ENCODE measurements at regions not wholly inside any gene's neighbourhood (a gene's known extent, or its start where the extent isn't known, plus 50 kb on each side); places are given as distances from the start of the nearest gene placed in this dataset.

- no peak for TF ChIP-seq TSHZ1 (tag by site-specific recombination; IDR thresholded peaks at IDR 0.05; ENCODE audit: borderline replicate concordance)
- no peak for TF ChIP-seq ZNF140 (tag by site-specific recombination; IDR thresholded peaks at IDR 0.05)
- TF ChIP-seq ZNF184 (tag by site-specific recombination; IDR thresholded peaks at IDR 0.05), result no peak
- TF ChIP-seq CTCF (tag by site-specific recombination; IDR thresholded peaks at IDR 0.05), result no peak
- TF ChIP-seq HOXA7 (CRISPR knock-in tag; IDR thresholded peaks at IDR 0.05; ENCODE audit: borderline replicate concordance), result no peak
- no peak for TF ChIP-seq REPIN1 (tag by site-specific recombination; IDR thresholded peaks at IDR 0.05; ENCODE audit: low read depth)
- no peak for TF ChIP-seq ZNF645 (tag by site-specific recombination; IDR thresholded peaks at IDR 0.05)
- no peak for TF ChIP-seq AEBP2 (tag by site-specific recombination; IDR thresholded peaks at IDR 0.05; ENCODE audit: borderline replicate concordance)
- TF ChIP-seq ZNF791 (tag by site-specific recombination; IDR thresholded peaks at IDR 0.05), result no peak
- no peak for TF ChIP-seq ZNF623 (tag by site-specific recombination; IDR thresholded peaks at IDR 0.05)
- TF ChIP-seq ZFP41 (tag by site-specific recombination; IDR thresholded peaks at IDR 0.05; ENCODE audit: borderline replicate concordance), result no peak
- no peak for TF ChIP-seq REST (tag by site-specific recombination; IDR thresholded peaks at IDR 0.05)
- TF ChIP-seq ZBTB8A (tag by site-specific recombination; IDR thresholded peaks at IDR 0.05), result no peak
Observed at GRCh38 chr16:86952769-86953168, 364.4 kb downstream of the C16orf95 start.
